ENCODE measurements at regions not wholly inside any gene's neighbourhood (a gene's known extent, or its start where the extent isn't known, plus 50 kb on each side); places are given as distances from the start of the nearest gene placed in this dataset.

DNA sequence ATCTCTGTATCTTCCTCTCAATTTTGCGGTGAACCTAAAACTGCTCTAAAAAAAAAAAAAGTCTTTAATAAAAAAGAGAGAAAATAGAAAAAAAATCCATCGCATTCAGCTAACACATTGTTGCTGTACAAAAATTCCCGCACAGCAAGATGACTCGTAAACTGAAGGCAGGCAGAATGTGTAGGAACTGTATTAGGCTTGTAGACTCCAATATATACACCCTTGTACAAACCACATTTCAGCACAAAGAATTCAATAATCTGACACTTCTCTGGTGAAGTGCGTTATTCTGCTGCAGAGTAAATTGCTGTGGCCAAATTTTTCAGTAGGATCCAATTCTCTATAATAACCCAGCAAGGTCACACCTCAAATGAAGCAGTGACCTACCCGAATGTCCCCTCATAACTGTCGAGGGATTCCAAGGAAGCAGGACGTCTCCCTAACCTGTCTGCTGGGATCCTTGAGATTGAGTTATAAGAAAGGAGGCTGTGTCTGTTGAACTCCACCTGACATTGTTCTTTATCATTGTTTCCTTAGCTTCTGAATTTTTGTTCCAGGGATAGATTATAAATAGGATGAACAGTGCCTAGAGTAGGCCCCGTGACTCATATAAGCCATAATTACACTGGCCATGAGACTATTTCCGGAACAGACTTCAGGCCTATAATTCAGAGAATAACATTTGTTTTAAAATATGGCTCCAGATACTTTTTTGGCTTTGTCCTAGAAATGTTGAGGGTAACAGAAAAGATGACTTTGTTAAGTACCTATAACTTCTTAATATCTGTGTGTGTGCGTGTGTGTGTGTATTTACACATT lies 348.3 kb downstream of the PCDH7 start:
- Histone ChIP-seq H3K36me3 (no peaks in the 10 kb centered on the region), H3K4me1 (no peaks in the 10 kb centered on the region), H3K27me3 (no peaks in the 10 kb centered on the region), H3K4me3 (ENCODE audit: low read depth, low read length) (no peak overlapping the region), H3K9me3 (no peaks in the 10 kb centered on the region)
- TF ChIP-seq CTCF (IDR thresholded peaks at IDR 0.05; ENCODE audit: low read depth, low read length), result no peak
- DNase-seq, result no peak

DNA sequence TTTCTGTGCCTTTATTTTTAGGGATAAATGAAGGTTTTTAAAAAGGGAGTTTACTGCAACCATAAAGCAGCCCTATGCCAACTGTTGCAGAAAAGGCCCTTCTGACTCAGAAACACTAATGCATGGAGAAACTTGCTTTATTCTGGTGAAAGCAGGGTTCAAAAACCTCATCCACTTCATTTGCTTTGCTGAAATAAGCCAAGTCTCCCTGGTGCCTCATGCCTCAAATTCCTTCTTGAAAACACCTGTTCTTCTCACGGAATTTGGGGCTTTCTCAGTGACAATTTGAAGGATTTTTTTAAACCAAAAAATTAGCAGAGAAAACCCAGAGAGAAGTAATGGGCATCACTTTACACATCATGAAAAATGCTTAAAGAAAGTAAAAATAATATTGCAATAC lies 349.0 kb downstream of the PCDH7 start:
- no peaks in the 10 kb centered on the region for H3K4me1 ChIP-seq
- H3K36me3 ChIP-seq, result no peaks in the 10 kb centered on the region
- no peaks in the 10 kb centered on the region for H3K9me3 ChIP-seq
- no peak overlapping the region for H3K4me3 ChIP-seq (ENCODE audit: low read depth, low read length)
- DNase-seq, result no peak
- H3K27me3 ChIP-seq, result no peaks in the 10 kb centered on the region
- TF ChIP-seq CTCF (IDR thresholded peaks at IDR 0.05; ENCODE audit: low read depth, low read length), result no peak

- no peaks in the 10 kb centered on the region for H3K27me3 ChIP-seq
- H3K36me3 ChIP-seq, result no peaks in the 10 kb centered on the region
- no peak for TF ChIP-seq CTCF (IDR thresholded peaks at IDR 0.05; ENCODE audit: low read depth, low read length)
- no peak overlapping the region for H3K4me3 ChIP-seq (ENCODE audit: low read depth, low read length)
- no peaks in the 10 kb centered on the region for H3K9me3 ChIP-seq
- no peaks in the 10 kb centered on the region for H3K4me1 ChIP-seq
- DNase-seq, result no peak
Observed at GRCh38 chr4:31071508-31072486, 351.6 kb downstream of the PCDH7 start.

- no peaks in the 10 kb centered on the region for H3K36me3 ChIP-seq
- H3K4me3 ChIP-seq (ENCODE audit: low read depth, low read length), result no peak overlapping the region
- no peak for DNase-seq
- no peaks in the 10 kb centered on the region for H3K9me3 ChIP-seq
- H3K4me1 ChIP-seq, result no peaks in the 10 kb centered on the region
- no peak for TF ChIP-seq CTCF (IDR thresholded peaks at IDR 0.05; ENCODE audit: low read depth, low read length)
- H3K27me3 ChIP-seq, result no peaks in the 10 kb centered on the region
Observed at GRCh38 chr4:31075969-31076368, 355.8 kb downstream of the PCDH7 start.

DNA sequence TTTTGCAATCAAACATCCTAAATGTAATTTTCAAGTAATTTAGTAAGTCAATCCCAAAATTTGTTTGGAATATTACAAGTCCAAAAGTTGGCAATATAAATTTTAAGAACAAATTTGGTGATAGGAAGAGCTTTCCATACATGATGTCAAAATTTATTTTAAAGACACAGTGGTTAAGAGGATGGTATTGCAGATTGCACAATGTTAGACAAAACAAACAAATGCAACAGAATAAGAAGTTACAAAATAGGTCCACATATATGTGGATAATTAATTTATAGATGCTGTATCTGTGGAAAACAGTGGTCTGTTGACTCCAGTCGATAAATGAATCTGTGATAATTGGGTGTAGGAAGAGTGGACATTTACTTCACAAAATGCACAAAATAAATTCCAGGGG lies 358.5 kb downstream of the PCDH7 start:
- no peak for DNase-seq
- H3K9me3 ChIP-seq, result no peaks in the 10 kb centered on the region
- TF ChIP-seq CTCF (IDR thresholded peaks at IDR 0.05; ENCODE audit: low read depth, low read length), result no peak

More for the DNA sequence above, 358.5 kb downstream of the PCDH7 start:
- Histone ChIP-seq H3K4me3 (ENCODE audit: low read depth, low read length) (no peak overlapping the region), H3K27me3 (no peaks in the 10 kb centered on the region), H3K4me1 (no peaks in the 10 kb centered on the region), H3K36me3 (no peaks in the 10 kb centered on the region)

Data from BE2C (cell line).